ENCODE measurements at regions not wholly inside any gene's neighbourhood (a gene's known extent, or its start where the extent isn't known, plus 50 kb on each side); places are given as distances from the start of the nearest gene placed in this dataset.

DNA sequence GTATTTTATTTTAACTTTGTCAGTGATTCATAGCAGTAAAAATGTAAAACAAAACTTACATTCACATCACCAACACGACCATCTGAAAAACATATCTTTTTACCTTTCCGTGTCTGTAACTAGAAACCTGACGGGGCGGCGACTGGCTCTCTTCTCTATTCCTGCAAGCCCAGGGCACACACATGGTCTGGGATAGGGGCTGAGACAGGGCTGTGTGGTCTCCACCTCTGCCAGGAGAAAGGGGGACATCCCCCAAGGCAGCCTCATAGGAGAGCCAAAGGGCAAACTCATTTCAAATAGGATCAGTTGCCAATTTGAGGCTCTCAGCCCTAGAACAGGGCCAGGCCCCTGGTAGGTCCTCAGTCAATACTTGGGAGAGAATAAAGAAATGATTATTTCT lies 359.4 kb downstream of the TCERG1L start:
- no peak overlapping the region for H3K4me3 ChIP-seq
- ATAC-seq: no peak
- DNase-seq: no peak
- TF ChIP-seq, protein P1, sequence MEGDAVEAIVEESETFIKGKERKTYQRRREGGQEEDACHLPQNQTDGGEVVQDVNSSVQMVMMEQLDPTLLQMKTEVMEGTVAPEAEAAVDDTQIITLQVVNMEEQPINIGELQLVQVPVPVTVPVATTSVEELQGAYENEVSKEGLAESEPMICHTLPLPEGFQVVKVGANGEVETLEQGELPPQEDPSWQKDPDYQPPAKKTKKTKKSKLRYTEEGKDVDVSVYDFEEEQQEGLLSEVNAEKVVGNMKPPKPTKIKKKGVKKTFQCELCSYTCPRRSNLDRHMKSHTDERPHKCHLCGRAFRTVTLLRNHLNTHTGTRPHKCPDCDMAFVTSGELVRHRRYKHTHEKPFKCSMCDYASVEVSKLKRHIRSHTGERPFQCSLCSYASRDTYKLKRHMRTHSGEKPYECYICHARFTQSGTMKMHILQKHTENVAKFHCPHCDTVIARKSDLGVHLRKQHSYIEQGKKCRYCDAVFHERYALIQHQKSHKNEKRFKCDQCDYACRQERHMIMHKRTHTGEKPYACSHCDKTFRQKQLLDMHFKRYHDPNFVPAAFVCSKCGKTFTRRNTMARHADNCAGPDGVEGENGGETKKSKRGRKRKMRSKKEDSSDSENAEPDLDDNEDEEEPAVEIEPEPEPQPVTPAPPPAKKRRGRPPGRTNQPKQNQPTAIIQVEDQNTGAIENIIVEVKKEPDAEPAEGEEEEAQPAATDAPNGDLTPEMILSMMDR (IDR thresholded peaks at IDR 0.05): no peak
- peaks cover 6% of the 10 kb centered on the region for H3K9me3 ChIP-seq
- H3K36me3 ChIP-seq (ENCODE audit: low read depth): no peaks in the 10 kb centered on the region
- intact Hi-C loops (cut with DNase I, micrococcal nuclease): no loop called here
- no peaks in the 10 kb centered on the region for H3K4me1 ChIP-seq (ENCODE audit: low read depth)

DNA sequence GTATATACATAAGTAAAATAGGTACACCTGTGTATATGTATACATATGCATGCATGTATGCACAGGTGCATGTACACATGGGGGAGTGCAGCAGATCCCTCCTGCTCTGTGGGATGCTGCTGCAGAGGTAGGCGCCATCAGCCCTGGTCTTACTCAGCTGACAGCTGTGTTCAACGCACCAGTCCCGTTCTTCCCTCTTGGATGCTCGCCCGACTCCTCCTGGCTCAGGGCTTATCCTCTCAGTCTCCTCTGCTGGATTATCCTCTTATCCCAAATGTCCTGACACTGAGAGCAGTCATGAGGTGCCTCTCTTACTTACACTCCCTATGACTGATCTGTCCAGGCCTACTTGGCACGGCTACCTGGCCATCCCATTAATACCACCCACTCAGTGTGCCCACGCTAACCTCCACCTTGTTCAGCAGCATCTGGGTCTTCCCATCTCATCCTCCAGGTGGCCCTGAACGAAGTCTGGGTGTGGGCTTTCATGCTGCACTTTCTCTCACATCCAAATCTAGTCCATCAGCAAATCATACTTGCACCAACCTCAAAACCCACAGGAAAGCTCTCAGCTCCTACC lies 357.1 kb downstream of the TCERG1L start:
- ATAC-seq (no peak), DNase-seq (no peak)
- intact Hi-C loops (cut with DNase I, micrococcal nuclease): no loop called here
- Histone ChIP-seq H3K4me3 (no peak overlapping the region), H3K9me3 (peaks cover 6% of the 10 kb centered on the region), H3K4me1 (ENCODE audit: low read depth) (no peaks in the 10 kb centered on the region), H3K36me3 (ENCODE audit: low read depth) (no peaks in the 10 kb centered on the region)
- TF ChIP-seq, protein P1 (IDR thresholded peaks at IDR 0.05): no peak

DNA sequence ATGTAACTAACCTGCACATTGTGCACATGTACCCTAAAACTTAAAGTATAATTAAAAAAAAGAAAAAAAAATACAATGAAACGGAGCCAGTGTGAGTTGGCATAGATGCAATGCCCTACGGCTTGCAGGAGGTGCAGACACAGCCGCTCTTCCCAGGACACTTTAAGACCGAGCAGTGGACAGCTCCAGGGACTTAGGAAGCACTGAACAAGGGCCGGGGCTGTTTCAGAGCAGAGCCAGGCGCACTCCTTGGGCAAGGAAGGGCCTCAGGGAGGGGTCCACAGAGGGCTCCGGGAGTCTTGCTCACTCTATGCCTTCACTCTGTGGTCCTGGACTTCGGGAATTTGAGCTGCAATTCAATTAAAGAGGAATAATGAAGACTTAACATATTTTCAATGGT lies 355.3 kb downstream of the TCERG1L start:
- Histone ChIP-seq H3K9me3 (peaks cover 3% of the 10 kb centered on the region), H3K4me3 (no peak overlapping the region), H3K36me3 (ENCODE audit: low read depth) (no peaks in the 10 kb centered on the region), H3K4me1 (ENCODE audit: low read depth) (no peaks in the 10 kb centered on the region)
- DNase-seq (no peak), ATAC-seq (no peak)
- intact Hi-C loops (cut with DNase I, micrococcal nuclease): no loop called here
- TF ChIP-seq, protein P1 (IDR thresholded peaks at IDR 0.05): no peak

DNA sequence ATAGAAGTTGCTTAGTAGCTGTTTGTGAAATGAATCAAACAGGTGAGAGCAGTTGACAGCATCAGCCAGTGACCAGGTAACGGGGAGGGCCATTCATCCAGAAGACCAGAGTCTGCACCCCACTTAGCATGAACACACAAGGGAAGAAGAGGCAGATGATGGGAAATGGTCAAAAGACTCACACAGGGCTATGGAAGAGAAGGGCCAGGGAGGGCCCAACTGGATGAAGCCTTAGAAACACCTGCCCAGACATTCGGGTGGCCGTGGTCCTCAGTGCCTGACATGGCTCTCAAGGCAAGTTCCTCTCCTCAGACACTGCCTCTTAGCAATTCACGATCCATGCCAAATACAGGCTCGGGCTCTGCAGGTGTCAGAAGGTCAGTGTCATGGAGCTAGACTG lies 354.1 kb downstream of the TCERG1L start:
- TF ChIP-seq, protein P1 (IDR thresholded peaks at IDR 0.05): no peak
- ATAC-seq: no peak
- DNase-seq: no peak
- no peak overlapping the region for H3K4me3 ChIP-seq
- no peaks in the 10 kb centered on the region for H3K4me1 ChIP-seq (ENCODE audit: low read depth)
- no peaks in the 10 kb centered on the region for H3K36me3 ChIP-seq (ENCODE audit: low read depth)
- peaks cover 3% of the 10 kb centered on the region for H3K9me3 ChIP-seq
- intact Hi-C loops (cut with DNase I, micrococcal nuclease): no loop called here

DNA sequence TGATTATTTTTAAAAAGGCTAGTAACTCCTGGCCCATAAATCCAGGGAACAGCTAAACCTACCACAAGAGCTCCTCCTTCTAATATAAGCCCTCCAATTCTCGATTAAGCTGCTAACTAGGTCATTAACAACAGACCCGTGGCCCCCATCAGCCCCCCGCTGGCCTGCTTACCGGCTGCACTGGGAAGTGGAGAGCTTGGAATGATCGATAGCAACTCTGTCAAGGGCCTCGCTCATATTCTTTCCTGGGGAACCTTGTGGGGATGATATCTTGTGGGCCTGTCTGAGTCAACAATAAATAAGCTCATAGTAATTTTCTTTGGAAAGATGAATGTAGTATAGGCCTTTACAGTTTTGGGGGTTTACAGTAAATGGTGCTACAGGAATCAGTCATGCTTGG lies 353.5 kb downstream of the TCERG1L start:
- ATAC-seq (no peak), DNase-seq (no peak)
- Histone ChIP-seq H3K9me3 (peaks cover 3% of the 10 kb centered on the region), H3K4me1 (ENCODE audit: low read depth) (no peaks in the 10 kb centered on the region), H3K36me3 (ENCODE audit: low read depth) (no peaks in the 10 kb centered on the region), H3K4me3 (no peak overlapping the region)
- intact Hi-C loops (cut with DNase I, micrococcal nuclease): no loop called here
- TF ChIP-seq, protein P1 (IDR thresholded peaks at IDR 0.05): no peak
